ENCODE measurements at regions not wholly inside any gene's neighbourhood (a gene's known extent, or its start where the extent isn't known, plus 50 kb on each side); places are given as distances from the start of the nearest gene placed in this dataset.

DNA sequence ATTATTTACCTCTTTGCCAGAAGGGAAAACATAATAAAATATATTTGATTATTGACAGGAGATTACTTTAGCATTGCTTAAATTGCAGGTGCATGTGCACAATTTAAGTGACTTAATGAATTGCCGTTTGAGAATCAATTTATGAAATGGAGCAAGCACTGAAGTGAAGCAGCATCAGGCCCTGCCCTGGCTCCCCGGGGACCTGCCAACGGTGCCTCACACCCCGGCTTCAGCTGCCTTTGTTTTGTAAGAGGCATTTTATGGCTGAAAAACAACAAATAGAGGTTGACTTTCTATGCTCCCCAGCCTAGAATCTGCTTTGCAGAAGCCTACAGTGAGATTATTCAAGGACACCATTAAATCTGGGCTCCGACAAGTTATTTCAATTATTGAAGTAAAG lies 359.1 kb upstream of the IRX4 start:
- DNase-seq (no peak), ATAC-seq (replicated peaks) (no peak)
- H3K36me3 Mint-ChIP-seq (ENCODE audit: insufficient read depth), result peaks cover 3% of the 10 kb centered on the region
- no peaks in the 10 kb centered on the region for H3K4me1 Mint-ChIP-seq (ENCODE audit: low read depth in 2 of 2)
- H3K4me3 Mint-ChIP-seq, result no peak overlapping the region
- H3K27me3 Mint-ChIP-seq, result peaks cover 0 to 8% of the 10 kb centered on the region in 2 donors
- no peak overlapping the region for H3K27ac Mint-ChIP-seq
- peaks cover 2 to 11% of the 10 kb centered on the region in 2 donors for H3K9me3 Mint-ChIP-seq

DNA sequence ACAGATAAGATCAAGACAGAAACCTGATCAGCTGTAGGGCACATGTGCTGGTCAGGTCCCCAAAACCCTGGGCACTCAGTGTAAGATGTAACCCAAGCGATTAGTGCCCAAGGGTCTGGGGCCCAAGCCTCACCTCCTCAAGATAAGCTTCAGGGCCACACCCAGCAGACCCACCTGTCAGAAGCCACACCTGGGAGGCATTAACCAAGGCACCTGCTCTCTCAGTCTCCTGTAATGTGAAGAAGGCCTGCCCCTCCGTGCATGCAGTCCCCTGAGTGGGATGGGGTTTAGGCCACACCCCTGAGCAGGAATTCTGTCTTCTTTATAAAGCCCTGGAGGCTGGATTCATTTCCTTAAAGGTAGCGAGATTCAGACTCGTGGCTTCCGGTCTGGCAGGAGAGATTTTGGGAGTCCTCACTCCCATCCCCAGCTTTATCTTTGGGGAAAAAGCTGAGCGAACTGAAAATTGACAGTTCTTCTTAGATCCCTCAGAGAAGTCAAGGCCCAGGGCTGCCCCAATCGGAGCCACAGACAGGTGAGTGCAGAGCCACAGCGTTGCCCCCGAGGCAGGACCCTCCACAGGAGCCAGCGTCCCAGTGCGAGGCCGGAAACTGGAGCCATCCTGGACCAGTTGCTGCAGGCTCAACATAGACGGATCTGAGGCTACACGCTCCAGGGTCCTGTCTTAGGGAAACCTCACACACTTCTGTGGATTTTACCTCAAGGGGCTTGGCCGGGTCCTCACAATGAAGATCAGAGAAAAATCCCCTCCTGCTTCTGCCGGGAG lies 357.6 kb upstream of the IRX4 start:
- Mint-ChIP-seq H3K27ac (no peak overlapping the region), H3K4me3 (no peak overlapping the region), H3K4me1 (ENCODE audit: low read depth in 2 of 2) (no peaks in the 10 kb centered on the region), H3K9me3 (peaks cover 2 to 8% of the 10 kb centered on the region in 2 donors), H3K27me3 (peaks cover 0 to 13% of the 10 kb centered on the region in 2 donors), H3K36me3 (ENCODE audit: insufficient read depth) (peaks cover 3% of the 10 kb centered on the region)
- no peak for DNase-seq
- no peak for ATAC-seq (replicated peaks)

DNA sequence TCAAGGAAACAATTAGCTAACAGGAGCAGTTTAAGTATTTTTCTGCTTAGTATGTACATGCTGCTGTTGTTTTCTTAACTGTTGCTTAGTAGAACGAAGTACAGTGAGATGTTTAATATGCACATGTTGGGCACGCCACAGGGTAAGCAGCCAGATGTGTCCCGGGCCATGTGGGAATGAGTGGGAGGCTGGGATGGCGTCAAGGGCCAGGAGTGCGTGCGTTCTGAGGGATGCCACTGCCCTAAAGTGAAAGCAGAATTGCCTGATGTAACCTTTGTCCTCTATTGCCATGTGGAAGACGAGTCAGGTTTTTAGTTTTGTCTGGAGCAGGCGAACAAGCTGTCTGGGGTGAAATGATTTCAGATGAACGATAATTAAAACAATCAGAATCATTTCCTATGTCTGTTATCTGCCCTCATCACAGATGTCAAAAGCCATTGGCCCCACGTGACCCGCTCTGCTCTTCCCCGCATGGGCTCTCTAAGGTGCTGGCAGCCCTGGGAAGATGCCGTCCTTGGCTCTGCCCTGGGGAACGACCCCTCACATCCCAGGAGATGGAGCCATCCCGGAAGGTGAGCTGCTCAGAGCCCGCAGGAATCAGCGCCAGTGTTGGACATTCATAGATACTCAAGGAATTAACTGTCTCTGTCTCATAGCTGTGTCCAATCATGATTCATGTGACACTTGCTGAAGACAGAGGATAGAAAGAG lies 356.6 kb upstream of the IRX4 start:
- ATAC-seq (replicated peaks), result no peak
- Mint-ChIP-seq H3K9me3 (peaks cover 2 to 15% of the 10 kb centered on the region in 2 donors), H3K36me3 (ENCODE audit: insufficient read depth) (peaks cover 3% of the 10 kb centered on the region), H3K27me3 (peaks cover 5 to 6% of the 10 kb centered on the region in 2 donors), H3K27ac (no peak overlapping the region), H3K4me1 (ENCODE audit: low read depth in 2 of 2) (no peaks in the 10 kb centered on the region), H3K4me3 (no peak overlapping the region)
- no peak for DNase-seq

DNA sequence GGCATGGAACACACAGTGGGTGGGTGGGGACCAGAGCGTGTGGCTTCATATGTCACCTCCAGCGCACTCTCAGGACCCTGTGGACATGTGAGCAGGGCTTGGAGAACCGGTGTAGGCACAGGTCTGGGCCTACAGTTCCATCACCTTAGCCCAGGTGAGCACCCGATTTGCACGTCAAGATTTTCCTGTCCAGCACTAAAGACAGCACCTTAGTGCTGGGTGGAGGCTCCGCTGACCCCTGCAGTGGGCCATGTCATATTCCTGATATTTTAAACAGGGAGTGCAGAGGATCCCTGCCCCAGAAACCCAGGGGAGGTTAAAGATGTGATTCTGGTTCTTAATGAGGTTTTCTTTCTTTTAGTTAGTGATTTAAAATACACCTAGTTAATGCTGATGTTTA lies 356.0 kb upstream of the IRX4 start:
- peaks cover 5 to 6% of the 10 kb centered on the region in 2 donors for H3K27me3 Mint-ChIP-seq
- H3K9me3 Mint-ChIP-seq, result peaks cover 2 to 18% of the 10 kb centered on the region in 2 donors
- DNase-seq (no peak), ATAC-seq (replicated peaks) (no peak)
- no peaks in the 10 kb centered on the region for H3K4me1 Mint-ChIP-seq (ENCODE audit: low read depth in 2 of 2)
- peaks cover 3% of the 10 kb centered on the region for H3K36me3 Mint-ChIP-seq (ENCODE audit: insufficient read depth)
- H3K27ac Mint-ChIP-seq, result no peak overlapping the region
- H3K4me3 Mint-ChIP-seq, result no peak overlapping the region

DNA sequence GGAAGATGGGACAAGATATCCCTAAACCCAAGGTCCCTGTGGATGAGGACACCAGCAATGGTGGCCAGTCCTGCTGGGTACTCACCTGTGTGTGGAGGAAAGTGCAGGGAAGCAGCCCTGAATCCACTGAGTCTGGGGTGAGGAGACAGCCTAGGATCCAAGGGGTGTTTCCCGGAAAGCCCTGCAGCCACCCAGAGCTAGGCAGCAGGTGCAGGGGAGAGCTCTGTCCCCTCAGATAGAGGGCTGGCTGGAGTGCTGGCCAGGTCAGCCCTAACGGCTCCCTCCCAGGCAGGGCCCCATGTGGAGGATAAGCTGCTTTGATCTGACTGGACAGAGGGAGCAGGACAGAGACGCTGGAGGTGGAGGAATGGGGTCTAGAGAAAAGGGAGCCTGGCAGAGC lies 344.7 kb upstream of the IRX4 start:
- H3K4me1 Mint-ChIP-seq (ENCODE audit: low read depth in 2 of 2), result no peaks in the 10 kb centered on the region
- peaks cover 0 to 24% of the 10 kb centered on the region in 2 donors for H3K27me3 Mint-ChIP-seq
- H3K4me3 Mint-ChIP-seq, result no peak overlapping the region
- ATAC-seq (replicated peaks) (no peak), DNase-seq (no peak)
- no peak overlapping the region for H3K27ac Mint-ChIP-seq
- no peaks in the 10 kb centered on the region for H3K9me3 Mint-ChIP-seq
- H3K36me3 Mint-ChIP-seq (ENCODE audit: insufficient read depth), result no peaks in the 10 kb centered on the region

DNA sequence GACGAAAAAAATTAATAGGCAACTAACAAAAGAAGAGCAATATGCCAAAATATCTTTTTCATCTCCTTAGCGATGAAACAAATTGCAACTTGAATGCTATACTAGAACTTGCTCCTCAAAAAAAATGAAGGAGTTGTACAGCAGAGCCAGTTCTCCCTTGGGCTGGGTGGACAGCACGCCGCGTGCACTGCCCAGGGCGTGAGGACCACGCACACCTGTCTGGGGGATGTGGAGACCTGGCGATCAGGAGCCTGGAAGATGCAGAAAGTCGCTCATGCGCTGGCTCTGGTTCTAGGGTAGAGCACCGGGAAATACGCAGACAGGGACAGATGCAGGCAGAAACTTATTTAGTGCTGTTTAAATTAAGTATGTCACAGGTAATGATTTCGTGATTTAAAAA lies 342.0 kb upstream of the IRX4 start:
- Mint-ChIP-seq H3K27me3 (peaks cover 2 to 16% of the 10 kb centered on the region in 2 donors), H3K36me3 (ENCODE audit: insufficient read depth) (no peaks in the 10 kb centered on the region)

DNA sequence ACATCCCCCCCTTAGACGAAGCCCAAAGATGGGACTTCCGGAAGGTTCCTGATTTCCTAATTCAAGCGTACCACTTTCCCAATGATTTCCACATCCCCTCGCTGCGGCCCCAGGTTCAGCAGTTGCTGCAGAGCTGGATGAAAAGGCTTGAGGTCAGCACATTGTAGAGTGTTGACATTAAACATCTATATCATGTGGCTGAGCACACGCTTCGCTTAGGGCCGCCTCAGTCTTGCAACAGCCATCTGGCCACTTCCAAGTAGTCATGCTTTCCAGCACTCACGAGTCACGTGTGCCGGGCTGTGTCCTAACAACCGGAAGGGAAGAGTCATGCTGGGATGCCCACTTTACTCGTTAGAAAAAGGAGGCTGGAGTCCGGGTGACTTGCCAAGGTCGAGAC lies 340.6 kb upstream of the IRX4 start:
- peaks cover 8 to 10% of the 10 kb centered on the region in 2 donors for H3K27me3 Mint-ChIP-seq
- H3K4me1 Mint-ChIP-seq (ENCODE audit: low read depth in 2 of 2), result no peaks in the 10 kb centered on the region
- DNase-seq (no peak), ATAC-seq (replicated peaks) (no peak)
- H3K27ac Mint-ChIP-seq, result no peak overlapping the region
- H3K9me3 Mint-ChIP-seq, result peaks cover 0 to 3% of the 10 kb centered on the region in 2 donors
- H3K36me3 Mint-ChIP-seq (ENCODE audit: insufficient read depth), result no peaks in the 10 kb centered on the region
- no peak overlapping the region for H3K4me3 Mint-ChIP-seq

More for the DNA sequence above, 342.0 kb upstream of the IRX4 start:
- H3K9me3 Mint-ChIP-seq, result peaks cover 0 to under 1% of the 10 kb centered on the region in 2 donors
- ATAC-seq (replicated peaks) (no peak), DNase-seq (no peak)
- no peaks in the 10 kb centered on the region for H3K4me1 Mint-ChIP-seq (ENCODE audit: low read depth in 2 of 2)
- H3K27ac Mint-ChIP-seq, result no peak overlapping the region
- H3K4me3 Mint-ChIP-seq, result no peak overlapping the region

DNA sequence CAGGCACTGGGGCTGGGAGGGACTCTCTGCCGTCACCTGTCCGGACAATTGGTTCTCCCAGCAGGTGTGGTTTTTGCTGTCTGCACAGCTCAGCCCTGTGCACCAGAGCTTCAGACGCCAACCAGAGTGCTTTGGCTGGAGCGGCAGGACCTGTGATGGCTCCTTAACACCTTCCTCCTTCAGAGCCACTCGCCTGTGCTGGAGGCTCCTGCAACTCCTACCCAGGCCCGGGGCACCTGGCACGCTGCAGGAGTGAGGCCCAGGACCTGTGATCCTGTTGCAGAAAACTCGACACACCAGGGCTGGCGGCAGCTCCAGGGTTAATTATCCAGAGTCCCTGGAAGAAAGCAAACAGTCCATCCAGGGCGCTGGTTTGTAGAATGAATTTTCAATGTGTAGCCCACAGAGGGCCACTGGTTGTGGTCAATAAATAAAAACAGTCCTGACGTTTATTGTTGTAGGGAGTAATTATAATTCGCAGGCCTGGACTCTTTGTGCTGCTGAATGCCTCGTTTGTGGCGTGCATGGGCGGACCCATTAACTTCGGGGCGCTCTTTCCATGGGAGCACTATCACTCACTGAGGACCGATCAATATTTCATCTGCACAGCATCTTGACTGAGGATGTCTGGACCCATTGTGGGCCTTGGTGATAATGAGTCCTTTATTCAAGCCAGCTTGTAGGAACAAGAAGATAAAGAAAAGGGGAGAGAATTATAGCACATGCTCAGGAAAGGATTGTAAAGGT lies 339.7 kb upstream of the IRX4 start:
- H3K9me3 Mint-ChIP-seq, result peaks cover 0 to 3% of the 10 kb centered on the region in 2 donors
- H3K4me1 Mint-ChIP-seq (ENCODE audit: low read depth in 2 of 2), result no peaks in the 10 kb centered on the region
- H3K27me3 Mint-ChIP-seq, result peaks cover 8 to 10% of the 10 kb centered on the region in 2 donors
- no peak overlapping the region for H3K27ac Mint-ChIP-seq
- no peak for ATAC-seq (replicated peaks)
- H3K36me3 Mint-ChIP-seq (ENCODE audit: insufficient read depth), result no peaks in the 10 kb centered on the region
- H3K4me3 Mint-ChIP-seq, result no peak overlapping the region
- DNase-seq, result no peak

DNA sequence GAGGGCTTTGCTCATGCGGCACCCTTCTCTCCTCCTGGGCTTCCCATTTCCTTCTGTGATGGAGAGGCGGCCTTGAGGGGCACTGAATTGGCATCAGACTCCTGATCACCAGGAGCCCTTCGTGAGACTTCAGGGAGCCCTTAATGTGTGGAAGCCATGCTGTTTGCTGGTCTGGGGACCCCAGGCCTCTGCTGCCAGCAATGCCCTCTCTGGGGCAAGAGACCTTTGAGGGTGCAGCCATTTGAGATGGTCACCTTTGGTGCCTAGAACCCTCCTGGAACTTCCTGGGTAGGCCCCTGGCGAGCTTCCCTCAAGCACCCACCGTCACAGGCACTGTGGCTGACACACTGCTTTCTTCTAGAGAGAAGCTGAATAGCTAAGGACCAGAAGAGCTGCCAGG lies 338.7 kb upstream of the IRX4 start:
- Mint-ChIP-seq H3K9me3 (peaks cover 0 to 3% of the 10 kb centered on the region in 2 donors), H3K4me3 (no peak overlapping the region), H3K27ac (no peak overlapping the region), H3K4me1 (ENCODE audit: low read depth in 2 of 2) (no peaks in the 10 kb centered on the region), H3K27me3 (peaks cover 8 to 10% of the 10 kb centered on the region in 2 donors), H3K36me3 (ENCODE audit: insufficient read depth) (no peaks in the 10 kb centered on the region)
- no peak for ATAC-seq (replicated peaks)
- no peak for DNase-seq

DNA sequence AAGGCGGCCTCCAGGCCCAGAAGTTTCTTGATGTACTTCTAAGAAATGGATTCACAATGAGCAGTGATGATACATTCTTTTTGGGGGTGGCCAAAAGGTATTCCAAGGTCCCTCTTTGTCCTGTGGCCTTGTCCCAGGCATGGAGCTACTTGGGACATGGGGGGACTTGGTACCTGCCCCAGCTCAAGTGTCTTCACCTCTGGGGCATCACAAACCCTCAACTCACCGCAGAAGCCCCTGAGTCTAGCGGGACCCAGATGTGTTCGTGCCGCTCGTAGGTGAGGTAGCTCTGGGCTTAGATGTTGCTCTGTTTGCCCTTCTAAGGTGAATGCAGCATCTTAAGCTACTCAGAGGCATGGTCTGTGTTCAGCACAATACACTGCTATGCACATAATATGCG lies 338.0 kb upstream of the IRX4 start:
- Mint-ChIP-seq H3K27me3 (peaks cover 8 to 10% of the 10 kb centered on the region in 2 donors), H3K36me3 (ENCODE audit: insufficient read depth) (no peaks in the 10 kb centered on the region), H3K4me1 (ENCODE audit: low read depth in 2 of 2) (no peaks in the 10 kb centered on the region), H3K4me3 (no peak overlapping the region), H3K9me3 (peaks cover 0 to 3% of the 10 kb centered on the region in 2 donors), H3K27ac (no peak overlapping the region)
- DNase-seq, result no peak
- ATAC-seq (replicated peaks), result no peak

DNA sequence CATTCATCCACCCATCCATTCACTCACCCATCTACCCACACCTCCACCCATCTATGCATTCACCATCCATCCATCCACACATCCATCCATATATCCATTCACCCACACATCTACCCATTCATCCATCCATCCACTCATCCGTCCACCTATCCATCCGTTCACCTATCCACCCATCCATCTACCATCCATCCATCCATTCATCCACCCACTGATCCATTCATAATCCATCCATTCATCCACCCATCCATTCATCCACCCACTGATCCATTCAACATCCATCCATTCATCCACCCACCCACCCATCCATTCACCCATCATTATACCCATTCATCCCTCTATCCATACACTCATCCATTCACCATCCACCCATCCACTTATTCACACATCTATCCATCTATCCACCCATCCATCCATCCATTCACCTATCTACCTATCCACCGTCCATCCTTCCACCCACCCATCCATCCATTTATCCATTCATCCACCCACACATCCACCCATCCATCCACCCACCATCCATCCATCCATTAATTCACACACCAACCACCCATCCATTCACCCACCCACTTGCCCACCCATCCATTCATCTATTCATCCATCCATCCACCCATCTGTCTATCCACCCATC lies 336.5 kb upstream of the IRX4 start:
- Mint-ChIP-seq H3K36me3 (ENCODE audit: insufficient read depth) (no peaks in the 10 kb centered on the region), H3K9me3 (peaks cover 0 to 3% of the 10 kb centered on the region in 2 donors), H3K27me3 (peaks cover 3 to 8% of the 10 kb centered on the region in 2 donors), H3K27ac (no peak overlapping the region), H3K4me1 (ENCODE audit: low read depth in 2 of 2) (no peaks in the 10 kb centered on the region), H3K4me3 (no peak overlapping the region)
- no peak for DNase-seq
- ATAC-seq (replicated peaks), result no peak

DNA sequence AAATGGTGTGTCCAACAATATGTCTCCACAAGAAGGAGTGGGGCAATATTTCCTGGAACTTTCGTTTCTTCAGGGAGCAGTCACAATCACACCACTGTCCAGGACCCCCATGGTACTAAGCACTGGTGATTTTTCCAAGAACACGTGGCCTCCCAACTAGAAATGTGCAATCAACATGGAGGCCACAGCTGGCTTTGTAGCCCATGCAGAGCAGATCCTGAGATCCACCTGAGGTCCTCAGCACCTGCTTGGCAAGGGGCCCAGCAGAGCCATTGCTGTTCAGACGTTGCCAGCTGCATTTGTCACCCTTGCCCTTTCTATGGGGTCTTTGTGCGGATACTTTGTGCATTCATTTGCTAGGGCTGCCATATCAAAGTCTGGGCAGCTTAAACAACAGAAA lies 334.5 kb upstream of the IRX4 start:
- no peak for DNase-seq
- ATAC-seq (replicated peaks), result no peak
- H3K4me3 Mint-ChIP-seq, result no peak overlapping the region
- H3K27ac Mint-ChIP-seq, result no peak overlapping the region
- H3K9me3 Mint-ChIP-seq, result peaks cover 0 to 3% of the 10 kb centered on the region in 2 donors
- no peaks in the 10 kb centered on the region for H3K36me3 Mint-ChIP-seq (ENCODE audit: insufficient read depth)
- H3K27me3 Mint-ChIP-seq, result peaks cover 0 to 8% of the 10 kb centered on the region in 2 donors
- H3K4me1 Mint-ChIP-seq (ENCODE audit: low read depth in 2 of 2), result no peaks in the 10 kb centered on the region

DNA sequence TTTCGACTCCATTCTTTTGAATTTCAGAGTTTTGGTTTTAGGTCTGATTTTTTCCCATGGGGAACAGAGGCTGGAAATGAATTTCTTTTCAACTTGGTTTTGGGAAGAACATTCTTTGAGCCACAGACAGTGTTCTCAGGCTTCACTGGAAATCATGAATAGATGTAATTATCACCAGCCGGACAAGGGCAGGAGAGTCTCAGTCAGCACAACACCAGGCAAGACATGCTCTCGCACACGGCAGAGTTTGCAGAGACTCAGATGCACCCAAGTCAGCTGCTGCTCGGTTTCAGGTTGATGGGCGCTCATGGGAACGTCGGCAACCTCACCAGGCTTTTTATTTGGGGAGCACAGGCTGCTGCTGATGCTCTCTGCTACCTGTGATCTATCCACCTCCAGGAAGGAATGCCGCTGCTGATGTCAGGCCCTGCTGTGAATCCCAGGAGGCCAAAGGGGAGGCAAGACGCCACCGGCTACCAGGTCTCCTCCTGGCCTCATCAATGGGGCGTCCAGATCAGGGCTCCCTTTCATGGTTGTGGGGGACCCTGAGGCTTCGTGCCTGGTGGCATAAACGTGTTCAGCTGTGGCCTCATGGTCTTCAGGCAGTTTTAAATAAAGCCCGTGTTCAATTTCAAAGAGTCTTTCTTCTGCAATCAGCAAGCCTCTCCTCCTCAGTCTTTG lies 332.3 kb upstream of the IRX4 start:
- DNase-seq (no peak), ATAC-seq (replicated peaks) (no peak)
- Mint-ChIP-seq H3K4me1 (ENCODE audit: low read depth in 2 of 2) (no peaks in the 10 kb centered on the region), H3K4me3 (no peak overlapping the region), H3K27ac (no peak overlapping the region), H3K27me3 (peaks cover 0 to 8% of the 10 kb centered on the region in 2 donors), H3K9me3 (peaks cover 0 to 3% of the 10 kb centered on the region in 2 donors), H3K36me3 (ENCODE audit: insufficient read depth) (no peaks in the 10 kb centered on the region)

All from effector memory CD8-positive, alpha-beta T cell (primary cell).